ENCODE measurements at regions not wholly inside any gene's neighbourhood (a gene's known extent, or its start where the extent isn't known, plus 50 kb on each side); places are given as distances from the start of the nearest gene placed in this dataset.
"Not testable (repeated sequence)": the region's sequence is repeated elsewhere in the genome, so short reads cannot be mapped to it uniquely, and the experiment has no call there.

DNA sequence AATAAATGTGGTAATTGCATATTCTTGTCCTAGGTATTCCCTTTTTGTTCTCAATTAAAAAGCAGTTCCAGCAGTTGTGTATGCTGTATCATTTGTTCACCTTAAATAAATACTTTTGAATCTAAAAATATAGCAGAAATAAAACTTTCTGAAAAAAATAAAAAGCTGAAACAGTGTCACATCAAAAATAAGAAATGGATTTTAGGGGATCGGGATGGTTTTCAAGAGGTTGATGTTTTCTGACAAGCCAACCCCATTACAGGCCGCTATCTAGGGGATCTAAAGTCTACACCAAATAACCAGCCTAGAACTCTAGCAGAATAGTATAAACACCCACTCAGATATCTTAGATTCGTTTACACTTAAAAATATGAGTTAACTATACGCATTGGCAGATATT lies 95.4 kb upstream of the MAML3 start:
- DNase-seq (ENCODE audit: low spot score) = no peak

DNA sequence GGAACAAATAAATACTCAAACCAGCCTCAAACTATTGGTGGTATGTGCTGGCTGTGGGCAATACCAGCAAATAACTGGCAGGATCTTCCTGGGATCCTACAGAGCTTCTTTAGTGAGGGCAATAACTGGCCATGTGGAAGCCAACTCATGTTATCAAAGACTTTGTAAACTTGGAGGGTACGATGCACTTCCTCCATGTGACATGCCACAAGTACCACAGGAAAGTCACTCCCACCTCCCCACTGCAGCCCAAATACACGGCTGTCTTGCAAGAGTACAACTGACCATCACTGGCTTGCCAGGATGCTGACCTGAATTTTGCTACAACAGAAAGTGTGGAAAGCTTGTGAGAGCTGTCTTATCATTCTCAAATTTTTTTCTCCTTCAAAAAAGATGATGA lies 93.3 kb upstream of the MAML3 start:
- DNase-seq (ENCODE audit: low spot score) = no peak

DNA sequence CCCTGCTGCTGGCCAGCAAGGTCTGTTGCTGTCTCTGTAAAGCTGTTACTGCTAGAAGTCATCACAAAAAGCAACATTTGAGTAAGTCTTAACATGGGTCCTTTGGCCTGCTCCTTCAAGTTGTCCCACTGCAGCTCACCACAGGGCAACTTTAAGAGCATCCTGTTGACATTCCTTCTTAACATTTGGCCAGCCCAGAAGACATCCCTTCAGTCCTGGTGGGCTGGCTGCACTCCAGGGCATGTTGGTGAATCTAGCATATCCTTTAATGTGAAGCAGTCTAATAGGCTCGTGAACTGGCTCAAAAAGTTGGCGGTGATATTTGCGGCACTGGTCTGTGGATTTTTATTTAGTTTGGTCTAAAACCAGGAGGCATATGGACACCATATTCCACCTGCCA lies 92.2 kb upstream of the MAML3 start:
- no peak for DNase-seq (ENCODE audit: low spot score)

DNA sequence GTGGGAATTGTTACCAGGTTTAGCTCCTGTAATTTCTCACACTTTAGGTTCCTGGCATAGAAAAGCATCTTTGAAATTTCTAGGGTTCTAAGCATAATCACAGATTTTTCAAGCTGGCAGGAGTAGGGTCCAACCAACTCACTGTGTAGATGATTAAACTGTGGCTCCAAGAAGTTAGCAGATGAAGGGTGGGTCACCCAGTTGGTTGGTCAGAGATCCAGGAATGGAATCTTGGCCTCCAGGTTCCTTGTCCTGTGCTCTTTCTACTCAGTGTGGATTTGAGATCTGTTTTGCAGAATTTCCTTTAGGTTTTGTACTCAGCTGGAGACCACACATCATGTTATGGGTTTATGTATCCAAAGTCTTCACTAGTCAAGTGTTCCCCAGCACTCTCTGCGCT lies 90.3 kb upstream of the MAML3 start:
- peak; percentile 71 for DNase-seq (ENCODE audit: low spot score)

DNA sequence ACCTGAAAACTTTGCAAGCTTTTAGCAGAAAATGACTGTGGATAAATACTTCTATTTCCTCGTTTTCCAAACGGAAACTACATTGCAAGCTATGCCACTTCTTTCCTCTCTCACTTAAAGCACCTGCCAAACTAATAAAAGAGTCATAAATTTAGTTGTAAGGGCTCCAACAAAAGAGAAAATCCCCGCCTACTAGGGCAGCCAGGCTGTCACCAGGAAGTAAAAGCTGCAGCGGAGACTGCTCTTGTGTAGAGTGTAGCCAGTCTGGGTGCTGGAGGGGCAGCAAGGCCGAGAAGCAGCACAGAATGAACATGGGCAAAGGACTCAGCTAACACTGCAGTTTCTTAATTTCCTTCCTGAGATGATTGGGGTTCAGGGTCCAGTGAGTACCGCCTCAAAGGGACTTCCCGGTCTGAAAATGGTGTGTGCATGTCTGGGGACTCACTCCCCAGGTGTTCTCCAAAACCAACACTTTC lies 89.3 kb upstream of the MAML3 start:
- DNase-seq (ENCODE audit: low spot score) = peak; percentile 88

DNA sequence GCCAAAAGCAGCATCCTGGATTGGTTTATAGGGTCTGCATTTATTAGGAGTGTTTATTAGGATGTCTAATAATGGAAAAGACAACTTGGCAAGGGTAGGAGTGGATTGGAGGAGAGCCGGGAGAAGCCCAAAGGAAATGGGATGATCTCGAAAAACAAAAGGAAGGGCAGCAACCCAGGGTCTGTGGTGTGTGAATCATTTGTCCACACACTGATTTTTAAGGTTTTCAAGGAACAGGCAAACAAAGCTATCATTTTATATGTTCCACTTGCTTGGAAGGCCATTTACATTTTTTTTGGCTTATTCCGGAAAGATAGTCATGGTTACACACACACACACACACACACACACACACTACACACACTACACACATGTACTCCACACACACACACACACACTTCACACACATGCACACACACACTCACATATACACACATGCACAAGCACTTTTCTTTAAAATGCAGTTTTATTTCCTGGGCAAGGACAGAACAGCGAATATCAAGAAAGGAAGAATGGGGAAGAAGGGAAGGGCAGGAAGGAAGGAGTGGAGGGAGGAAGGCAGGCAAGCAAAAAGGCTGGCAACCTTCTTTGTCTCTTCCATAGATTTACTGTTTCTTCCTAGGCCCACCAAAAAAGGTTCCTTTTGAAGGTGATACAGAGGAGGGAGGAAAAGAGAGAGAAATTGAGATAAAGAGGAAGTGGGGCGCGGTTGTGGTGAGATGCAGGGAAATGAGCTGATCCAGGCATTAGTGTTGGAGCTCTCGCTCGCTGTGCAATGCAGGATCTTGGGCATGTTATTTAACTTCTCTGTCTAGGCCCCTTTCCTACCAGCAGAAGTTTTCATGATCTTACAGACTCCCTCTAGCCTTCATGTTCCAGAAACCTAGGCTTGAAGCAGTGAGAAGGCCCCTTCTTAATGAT lies 88.6 kb upstream of the MAML3 start:
- DNase-seq (ENCODE audit: low spot score) = no peak

DNA sequence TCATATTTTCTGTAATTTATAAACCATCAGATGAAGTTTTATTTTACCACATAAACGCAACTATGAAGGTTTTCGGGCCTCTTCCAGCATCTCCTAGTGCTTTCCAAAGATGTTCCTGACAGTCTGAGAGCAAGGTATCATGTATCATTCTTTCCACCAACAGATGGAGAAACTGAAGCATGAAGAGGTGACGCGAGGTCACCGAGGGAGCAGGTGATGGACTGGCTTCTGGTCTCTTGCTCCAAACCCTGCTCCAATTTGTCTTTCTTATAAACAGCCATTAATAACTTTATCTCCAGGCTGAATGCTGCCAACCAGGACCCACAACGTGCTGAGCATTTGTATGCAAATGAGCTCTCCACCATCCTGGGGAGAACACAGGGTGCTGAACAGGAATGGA lies 86.3 kb upstream of the MAML3 start:
- no peak for DNase-seq (ENCODE audit: low spot score)

DNA sequence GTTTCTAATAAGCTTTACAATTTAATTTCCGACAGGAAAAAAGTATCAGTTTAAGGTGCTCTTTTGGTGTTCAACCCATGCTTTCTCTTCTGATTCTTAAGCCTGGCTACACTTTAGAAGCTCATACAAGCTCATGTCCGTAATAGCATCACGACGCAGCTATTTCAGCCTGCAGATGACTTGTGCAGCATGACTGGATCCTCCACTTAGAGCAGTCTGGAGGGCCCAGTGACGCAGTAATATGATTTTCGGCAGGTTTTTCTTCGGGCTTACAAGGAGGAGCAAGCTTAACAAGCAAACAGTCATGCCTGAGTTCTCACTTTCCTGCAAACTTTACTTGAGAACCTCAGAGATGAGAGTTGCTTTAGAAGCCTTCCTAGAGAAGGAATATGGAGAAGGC lies 85.3 kb upstream of the MAML3 start:
- no peak for DNase-seq (ENCODE audit: low spot score)

DNA sequence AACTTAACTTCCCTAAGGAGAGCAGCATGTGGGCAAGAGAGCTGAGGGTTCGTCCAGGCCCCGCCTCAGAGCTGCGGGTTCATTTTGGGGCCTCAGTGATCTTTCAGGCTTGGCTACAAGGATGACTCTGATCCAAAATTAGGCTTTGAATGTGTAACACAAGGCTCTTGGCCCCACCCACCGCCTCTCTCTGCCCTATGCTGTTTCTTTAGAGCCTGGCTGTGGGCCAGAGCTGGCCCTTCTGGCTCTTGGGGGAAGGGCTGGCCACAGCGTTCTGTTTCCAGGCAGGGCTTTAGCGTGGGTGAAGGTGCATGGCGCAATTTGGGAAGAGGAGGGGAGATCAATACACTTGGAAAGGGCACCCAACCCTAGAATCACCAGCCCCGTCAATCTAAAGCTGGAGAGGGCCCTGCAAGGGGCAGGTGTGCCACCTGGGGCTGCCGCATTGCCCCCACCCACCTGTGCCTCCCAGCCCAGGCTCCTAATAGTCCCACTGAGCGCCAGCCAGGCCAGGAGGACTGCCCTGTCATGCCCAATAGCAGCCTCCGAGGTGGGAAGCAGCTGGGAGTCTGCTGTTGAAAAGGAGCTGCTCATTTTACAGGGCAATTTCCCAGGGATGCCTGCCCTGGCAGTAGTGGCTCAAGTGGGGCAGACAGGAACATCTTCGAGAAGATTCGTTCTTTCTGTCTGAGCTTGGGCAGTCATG lies 84.5 kb upstream of the MAML3 start:
- DNase-seq (ENCODE audit: low spot score) = peak; percentile 90

DNA sequence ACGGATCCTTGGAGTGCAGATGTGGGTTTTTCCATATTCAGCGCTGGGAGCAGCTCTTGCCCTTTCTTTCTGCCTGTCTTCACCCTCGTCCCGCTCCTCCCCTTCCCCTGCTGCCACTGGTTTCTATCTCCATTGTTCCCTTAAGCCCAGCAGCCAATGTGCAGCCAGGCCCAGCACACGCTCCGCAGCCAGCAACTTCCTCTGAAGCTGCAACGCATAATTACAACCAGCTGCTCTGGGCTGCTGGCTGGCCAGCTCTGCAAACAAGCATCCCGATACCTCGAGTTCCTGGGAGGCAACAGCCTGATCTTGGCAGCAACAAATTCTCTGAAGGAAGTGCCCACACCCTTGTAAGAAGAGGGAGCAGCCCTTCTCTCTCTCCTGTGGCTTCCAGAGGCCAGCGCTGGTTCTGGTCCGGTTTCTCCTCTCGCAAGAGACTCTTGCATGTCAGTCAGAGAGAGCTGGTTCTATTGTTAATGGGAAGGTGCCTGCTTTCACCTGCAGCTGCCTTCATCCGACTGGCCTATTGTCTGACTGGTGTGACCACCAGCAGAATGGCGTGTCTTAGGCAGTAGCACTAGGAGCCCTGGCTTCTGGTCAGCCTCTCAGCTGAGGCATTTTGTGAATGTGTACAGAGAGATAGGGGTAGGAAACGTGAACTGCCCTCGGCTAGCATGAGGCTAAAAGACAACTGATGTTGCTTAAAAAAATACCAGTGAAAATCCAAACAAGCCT lies 83.8 kb upstream of the MAML3 start:
- DNase-seq (ENCODE audit: low spot score) = peak; percentile 71

DNA sequence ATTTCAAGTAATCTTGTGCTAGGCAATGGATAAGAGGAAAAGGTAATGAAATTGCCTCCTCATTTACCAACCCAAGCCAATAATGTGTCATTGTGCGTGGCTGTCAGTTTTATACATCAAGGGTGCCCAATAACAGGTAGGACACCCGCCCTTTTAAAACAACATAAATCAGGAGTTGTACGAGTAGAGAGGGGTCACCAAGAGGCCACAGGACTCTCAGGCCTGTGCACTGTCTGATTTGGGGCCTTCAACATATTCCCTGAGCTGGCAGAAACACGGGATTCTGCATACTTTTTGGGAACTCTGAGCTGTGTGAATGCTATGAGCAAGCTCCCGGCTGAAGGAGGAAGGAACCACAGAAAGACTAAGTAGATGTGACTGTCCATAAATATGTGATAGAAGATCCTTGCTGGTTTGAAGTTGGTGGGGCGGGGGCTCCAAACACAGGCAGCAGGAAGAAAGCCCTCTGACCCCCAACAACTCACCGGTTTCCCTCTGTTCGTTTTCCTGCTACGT lies 82.7 kb upstream of the MAML3 start:
- DNase-seq (ENCODE audit: low spot score) = peak; percentile 51

DNA sequence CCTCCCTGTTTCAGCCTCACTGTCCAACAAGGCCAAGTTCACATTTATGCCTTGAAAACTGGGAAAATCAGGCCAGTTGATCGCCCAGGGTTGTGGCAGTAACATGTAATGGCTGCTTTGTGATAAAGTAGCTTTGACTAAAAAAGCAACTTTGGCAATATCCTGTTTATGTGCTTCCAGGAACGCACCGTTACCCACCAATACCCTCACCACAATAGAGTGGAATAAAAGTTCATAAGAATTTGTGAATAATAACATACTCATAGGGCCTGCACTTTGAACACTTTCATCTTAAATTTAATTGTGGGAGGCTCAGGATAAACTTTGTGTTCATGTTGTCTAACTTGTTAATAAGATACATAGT lies 80.7 kb upstream of the MAML3 start:
- no peak for DNase-seq (ENCODE audit: low spot score)

DNA sequence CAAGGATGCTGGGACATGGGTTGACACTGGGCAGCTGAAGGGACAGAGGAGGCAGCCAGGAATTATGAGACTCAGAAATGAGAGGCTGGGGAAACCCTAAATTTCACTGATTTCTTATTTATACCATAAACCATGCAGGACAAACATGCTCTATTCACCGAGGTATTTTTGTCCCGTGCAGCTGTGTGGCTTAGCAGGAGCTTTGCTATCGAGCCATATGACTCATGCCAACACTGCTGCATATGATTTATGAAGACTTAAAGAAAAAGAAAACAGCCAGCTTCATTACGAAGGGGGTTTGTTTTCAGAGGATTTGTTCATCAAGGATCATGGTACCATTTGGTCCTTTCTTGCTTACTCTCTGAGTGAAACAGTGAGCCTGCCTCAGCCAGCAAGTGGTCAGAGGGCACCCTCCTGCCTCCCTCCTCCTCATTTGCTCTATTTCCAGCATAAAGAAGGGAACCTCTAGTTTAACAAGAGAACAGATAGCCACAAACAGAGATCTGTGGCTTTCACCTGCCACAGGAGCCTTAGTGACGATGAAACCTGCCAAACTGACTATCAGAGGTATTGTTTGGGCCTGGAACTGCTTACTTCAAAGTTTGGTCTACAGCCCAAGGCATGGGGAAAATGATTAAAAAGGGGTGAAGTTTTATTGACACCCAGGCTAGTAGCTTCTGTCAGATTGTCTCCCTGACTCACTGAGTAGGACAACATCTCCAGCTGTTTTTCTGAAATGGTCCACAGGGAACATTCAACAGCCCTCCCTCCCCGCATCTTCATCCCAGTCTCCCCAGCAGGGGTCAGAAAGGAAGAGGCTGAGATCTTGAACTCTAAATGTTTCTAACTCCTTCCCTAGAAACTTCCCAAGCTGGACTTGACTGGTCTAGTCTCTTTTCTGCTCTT lies 80.1 kb upstream of the MAML3 start:
- no peak for DNase-seq (ENCODE audit: low spot score)

DNA sequence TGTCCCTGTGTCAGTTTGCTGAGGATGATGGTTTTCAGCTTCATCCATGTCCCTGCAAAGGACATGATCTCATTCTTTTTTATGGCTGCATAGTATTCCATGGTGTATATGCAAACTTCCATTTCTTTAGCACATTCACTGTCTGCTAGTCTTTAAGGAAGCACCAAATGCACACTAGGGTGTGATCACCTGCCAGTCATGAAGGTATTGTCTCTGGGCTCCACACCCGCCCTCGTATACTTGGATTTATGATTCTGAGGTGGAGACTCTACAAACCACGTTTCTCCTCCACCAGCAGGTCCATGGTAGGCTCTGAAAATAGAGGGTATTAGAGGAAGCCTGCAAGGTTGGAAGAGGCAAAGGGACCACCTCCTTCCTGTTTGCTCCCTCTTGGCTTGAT lies 75.9 kb upstream of the MAML3 start:
- no peak for DNase-seq (ENCODE audit: low spot score)

DNA sequence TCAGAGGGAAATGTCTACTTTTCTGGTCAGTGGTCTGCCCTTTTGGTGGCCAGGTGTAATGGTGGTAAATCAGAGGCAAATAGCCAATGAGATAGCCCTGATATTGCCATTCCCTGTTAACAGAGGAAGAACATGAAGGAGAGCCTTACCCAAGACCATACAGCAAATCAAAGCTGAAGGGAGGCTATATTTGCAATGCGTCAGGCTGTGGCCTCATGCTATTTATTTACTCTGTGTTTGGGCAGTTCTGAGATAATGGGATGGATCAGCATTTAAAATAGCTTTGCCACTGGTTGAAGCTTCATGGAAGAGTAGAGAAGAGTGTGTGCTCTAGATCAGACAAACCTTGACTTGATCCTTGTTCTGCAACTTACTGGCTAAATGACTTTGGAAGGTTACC lies 73.3 kb upstream of the MAML3 start:
- DNase-seq (ENCODE audit: low spot score) = no peak

DNA sequence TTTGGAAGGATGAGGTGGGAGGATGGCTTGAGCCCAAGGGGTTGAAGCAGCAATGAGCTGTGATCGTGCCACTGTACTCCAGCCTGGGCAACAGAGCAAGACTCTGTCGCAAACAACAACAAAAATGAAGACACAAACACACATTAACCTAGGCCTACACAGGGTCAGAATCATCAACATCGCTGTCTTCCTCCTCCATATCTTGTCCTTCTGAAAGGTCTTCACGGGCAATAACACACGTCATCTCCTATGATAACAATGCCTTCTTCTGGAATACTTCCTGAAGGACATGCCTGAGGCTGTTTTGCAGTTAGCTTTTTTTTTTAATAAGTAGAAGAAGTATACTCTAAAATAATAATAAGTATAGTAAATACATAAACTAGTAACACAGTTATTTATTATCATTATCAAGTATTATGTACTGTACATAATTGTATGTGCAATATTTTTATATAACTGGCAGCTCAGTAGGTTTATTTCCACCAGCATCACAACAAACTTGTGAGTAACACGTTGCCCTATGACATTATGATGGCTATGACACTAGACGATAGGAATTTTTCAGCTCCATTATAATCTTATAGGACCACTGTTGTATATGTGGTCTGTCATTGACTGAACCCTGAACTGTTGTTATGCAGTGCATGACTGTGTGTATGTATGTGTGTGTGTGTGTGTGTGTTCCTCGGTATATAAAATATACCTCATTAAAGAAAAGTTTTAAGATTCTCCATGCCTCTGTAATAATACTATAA lies 69.2 kb upstream of the MAML3 start:
- DNase-seq (ENCODE audit: low spot score) = no peak

DNA sequence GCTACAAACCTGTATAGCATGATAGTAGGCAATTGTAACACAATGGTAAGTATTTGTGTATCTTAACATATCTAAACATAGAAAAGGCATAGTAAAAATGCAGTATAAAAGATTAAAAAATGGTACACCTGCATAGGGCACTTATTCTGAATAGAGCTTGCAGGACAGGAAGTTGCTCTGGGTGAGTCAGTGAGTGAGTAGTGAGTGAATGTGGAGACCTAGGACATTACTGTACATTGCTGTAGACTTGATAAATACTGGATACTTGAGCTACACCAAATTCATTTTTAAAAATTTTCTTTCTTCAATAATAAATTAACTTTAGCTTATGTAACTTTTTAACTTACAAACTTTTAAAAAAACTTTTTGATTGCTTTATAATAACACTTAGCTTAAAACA lies 68.2 kb upstream of the MAML3 start:
- DNase-seq (ENCODE audit: low spot score) = no peak

DNA sequence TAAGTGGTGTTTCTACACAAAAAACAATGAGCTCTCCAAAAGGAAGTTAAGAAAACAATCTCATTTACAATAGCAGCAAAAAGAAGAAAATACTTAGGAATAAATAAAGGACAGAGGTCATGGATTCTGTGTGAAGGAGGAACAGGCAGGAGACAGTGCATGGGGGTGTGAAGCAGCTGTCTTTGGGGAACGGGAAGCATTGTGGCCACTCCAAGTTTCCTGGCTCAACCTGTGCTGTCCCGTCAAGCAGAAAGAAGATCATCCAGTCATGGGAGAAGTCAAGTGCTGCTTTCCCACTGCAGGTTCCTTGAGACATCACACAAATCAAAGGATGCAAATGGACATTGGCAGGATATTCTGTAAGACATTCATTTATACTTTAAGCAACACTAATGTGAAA lies 66.1 kb upstream of the MAML3 start:
- no peak for DNase-seq (ENCODE audit: low spot score)

DNA sequence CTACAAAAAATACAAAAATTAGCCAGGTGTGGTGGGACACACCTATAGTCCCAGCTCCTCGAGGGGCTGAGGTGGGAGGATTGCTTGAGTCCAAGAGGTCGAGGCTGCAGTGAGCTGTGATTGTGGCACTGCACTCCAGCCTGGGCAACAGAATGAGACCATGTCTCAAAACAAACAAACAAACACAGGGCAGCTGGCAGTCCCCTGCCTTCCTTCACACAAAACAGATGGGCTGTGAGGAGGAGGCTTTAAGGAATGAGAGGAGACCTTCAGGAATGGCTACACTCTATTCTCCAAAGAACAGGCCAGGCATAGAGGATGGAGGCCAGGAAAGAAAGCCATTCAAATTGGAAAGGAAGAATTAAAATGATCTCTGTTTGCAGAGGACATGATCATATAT lies 65.6 kb upstream of the MAML3 start:
- DNase-seq (ENCODE audit: low spot score) = no peak

DNA sequence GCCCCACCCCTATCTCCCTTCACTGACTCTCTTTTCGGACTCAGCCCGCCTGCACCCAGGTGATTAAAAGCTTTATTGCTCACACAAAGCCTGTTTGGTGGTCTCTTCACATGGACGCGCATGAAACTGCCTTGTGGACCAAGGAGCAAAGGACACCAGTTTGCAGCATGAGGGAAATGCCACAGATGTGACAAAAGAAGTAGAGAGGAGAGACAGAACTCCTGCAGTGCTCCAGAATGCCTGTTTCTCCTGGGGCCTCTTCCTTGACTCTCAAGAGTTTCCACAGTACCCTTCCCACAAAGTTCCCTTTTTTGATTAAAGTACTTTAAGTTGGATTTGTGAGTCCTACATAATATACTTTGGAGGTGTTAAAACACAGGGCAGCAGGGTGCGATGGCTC lies 65.1 kb upstream of the MAML3 start:
- not testable (repeated sequence) for DNase-seq (ENCODE audit: low spot score)
